CD4-positive, alpha-beta memory T cell (primary cell): ENCODE measurements at regions not wholly inside any gene's neighbourhood (a gene's known extent, or its start where the extent isn't known, plus 50 kb on each side); places are given as distances from the start of the nearest gene placed in this dataset.

Source experiments
- CTCF ChIA-PET: fragments of 350-600 bp; sonication (Branson Sonifier 250); formaldehyde crosslinking; loops from one replicate; lab custom pipeline; 2021; ENCODE audit warnings: inconsistent platforms; ENCODE audit not compliant: partially characterized antibody; lab: Charles Lee
- POLR2A ChIA-PET: fragments of 350-600 bp; sonication (Branson Sonifier 250); formaldehyde crosslinking; loops from one replicate; lab custom pipeline; 2021; ENCODE audit not compliant: partially characterized antibody; lab: Charles Lee
- DNase-seq, 5 donors: peaks; one replicate each; pipeline versions ENCODE4 v3.0.0 to v3.0.0-alpha.2; 2020 to 2022; ENCODE audit warnings: mixed read lengths in 1 of 5
- H3K27ac ChIP-seq: one replicate; pipeline ENCODE4 v1.7.0; 2013; ENCODE audit warnings: low read depth, low read length
- H3K27me3 ChIP-seq: 2 replicates; pipeline ENCODE4 v1.7.0; 2013; ENCODE audit warnings: mild to moderate bottlenecking, low read length, moderate library complexity; ENCODE audit not compliant: insufficient read depth
- H3K36me3 ChIP-seq: 2 replicates; pipeline ENCODE4 v1.7.0; 2013; ENCODE audit warnings: mild to moderate bottlenecking, low read length, moderate library complexity; ENCODE audit not compliant: insufficient read depth
- H3K4me1 ChIP-seq: 2 replicates; pipeline ENCODE4 v1.7.0; 2013; ENCODE audit warnings: mild to moderate bottlenecking, low read length, moderate library complexity; ENCODE audit not compliant: insufficient read depth
- H3K4me3 ChIP-seq, 2 donors: one replicate each; pipeline ENCODE4 v1.7.0; 2013; ENCODE audit warnings: low read length in 2 of 2, mild to moderate bottlenecking in 1 of 2
- H3K9me3 ChIP-seq, 2 donors: one replicate each; pipeline ENCODE4 v1.7.0; 2013; ENCODE audit warnings: low read length in 2 of 2, control low read depth in 1 of 2; ENCODE audit not compliant: control insufficient read depth in 1 of 2
- H3K27ac Mint-ChIP-seq, 7 donors: one replicate each; pipeline ENCODE4 v1.8.0; 2020 to 2021; ENCODE audit warnings: mixed read lengths in 7 of 7, mild to moderate bottlenecking in 6 of 7, inconsistent platforms in 3 of 7, moderate library complexity in 3 of 7
- H3K27me3 Mint-ChIP-seq, 2 donors: one replicate each; pipeline ENCODE4 v1.8.0; 2020 to 2021; ENCODE audit warnings: mixed read lengths in 2 of 2
- H3K36me3 Mint-ChIP-seq, 2 donors: one replicate each; pipeline ENCODE4 v1.8.0; 2020 to 2021; ENCODE audit warnings: mixed read lengths in 2 of 2, inconsistent platforms in 1 of 2, mild to moderate bottlenecking in 1 of 2
- H3K4me1 Mint-ChIP-seq, 4 donors: one replicate each; pipeline ENCODE4 v1.8.0; 2020 to 2021; ENCODE audit warnings: mixed read lengths in 4 of 4, mild to moderate bottlenecking in 1 of 4
- H3K4me3 Mint-ChIP-seq, 8 donors: one replicate each; pipeline ENCODE4 v1.8.0; 2020 to 2021; ENCODE audit warnings: mixed read lengths in 8 of 8, mild to moderate bottlenecking in 7 of 8, moderate library complexity in 6 of 8, inconsistent platforms in 3 of 8
- H3K9me3 Mint-ChIP-seq, 8 donors: one replicate each; pipeline ENCODE4 v1.8.0; 2020 to 2021; ENCODE audit warnings: mixed read lengths in 8 of 8, mild to moderate bottlenecking in 5 of 8, inconsistent platforms in 3 of 8, moderate library complexity in 1 of 8
- intact Hi-C: fragments of 100-400 bp; cut with micrococcal nuclease; formaldehyde crosslinking; loops from one replicate; pipeline ENCODE4 v1.15.1; 2023

DNA sequence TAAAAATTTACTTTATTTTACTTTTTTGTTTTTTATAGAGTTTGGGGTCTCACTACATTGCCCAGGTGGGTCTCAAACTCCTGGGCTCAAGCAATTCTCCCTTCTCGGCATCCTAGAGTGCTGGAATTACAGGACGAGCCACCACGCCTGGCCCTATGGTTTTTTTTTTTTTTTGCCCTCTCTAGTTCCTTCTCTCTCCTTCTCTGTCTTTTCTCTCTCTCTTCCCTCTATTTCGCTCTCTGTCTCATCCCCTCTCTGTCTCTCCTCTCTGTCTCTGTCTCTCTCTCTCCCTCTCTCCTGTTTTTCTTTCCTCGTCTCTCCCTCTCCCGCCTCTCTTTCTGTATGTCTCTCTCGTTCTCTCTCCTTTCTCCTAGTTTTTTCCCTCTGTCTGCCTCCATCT is 202.6 kb upstream of the LHX5 start:
- peaks cover 0 to 1% (median 0%) of the 10 kb centered on the region in 4 donors for H3K4me1 Mint-ChIP-seq
- DNase-seq, result no peak
- CTCF ChIA-PET, result no interaction called here
- intact Hi-C loops, result no loop called here
- Histone ChIP-seq H3K4me3 (no peak overlapping the region), H3K4me1 (no peaks in the 10 kb centered on the region), H3K9me3 (no peaks in the 10 kb centered on the region), H3K27ac (no peak overlapping the region), H3K27me3 (no peaks in the 10 kb centered on the region), H3K36me3 (no peaks in the 10 kb centered on the region)
- POLR2A ChIA-PET, result no interaction called here
- H3K36me3 Mint-ChIP-seq, result no peaks in the 10 kb centered on the region
- H3K27ac Mint-ChIP-seq, result no peak overlapping the region
- H3K9me3 Mint-ChIP-seq, result peaks cover 0 to 2% (median 0%) of the 10 kb centered on the region in 8 donors
- no peak overlapping the region for H3K4me3 Mint-ChIP-seq
- H3K27me3 Mint-ChIP-seq, result peaks cover 17 to 25% of the 10 kb centered on the region in 2 donors

DNA sequence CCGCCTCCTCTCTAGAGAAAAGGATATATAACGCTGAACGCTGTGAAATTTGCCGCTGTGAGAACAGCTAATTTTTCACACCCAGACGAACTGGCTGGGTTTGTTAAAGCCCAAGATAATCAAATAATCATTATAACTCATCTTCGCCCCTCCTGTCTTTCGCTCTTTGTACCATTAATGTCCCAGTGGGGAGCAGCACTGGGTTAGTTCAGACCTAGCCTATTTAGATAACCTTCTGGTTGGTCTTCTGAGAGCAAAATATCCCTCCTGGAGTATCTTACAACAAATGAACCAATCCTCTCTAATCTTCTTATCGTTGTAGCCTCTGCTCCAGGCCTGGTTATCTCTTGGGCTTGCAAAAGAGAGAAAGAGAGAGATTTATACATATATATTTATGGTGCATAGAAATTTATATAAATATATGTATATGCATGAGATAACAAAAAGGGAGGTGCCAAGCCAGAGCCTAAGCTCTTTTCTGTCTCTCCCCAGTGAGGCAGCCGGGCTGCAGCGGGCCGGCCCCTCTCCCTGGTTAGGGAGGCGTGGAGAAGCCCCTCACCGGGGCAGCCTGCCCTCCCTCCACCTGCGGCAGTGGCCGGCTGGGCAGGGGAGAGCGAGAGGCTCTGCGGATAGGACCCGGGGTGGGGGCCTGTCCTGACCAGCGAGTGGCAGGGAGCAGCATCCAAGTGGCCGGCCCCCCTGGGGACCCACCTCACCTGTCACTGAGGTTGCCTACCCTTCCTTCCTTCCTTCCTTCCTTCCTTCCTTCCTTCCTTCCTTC is 202.0 kb upstream of the LHX5 start:
- Histone ChIP-seq H3K4me1 (no peaks in the 10 kb centered on the region), H3K27ac (no peak overlapping the region), H3K36me3 (no peaks in the 10 kb centered on the region), H3K27me3 (no peaks in the 10 kb centered on the region), H3K9me3 (no peaks in the 10 kb centered on the region), H3K4me3 (no peak overlapping the region)
- no peak for DNase-seq
- H3K27me3 Mint-ChIP-seq, result peaks cover 17 to 25% of the 10 kb centered on the region in 2 donors
- H3K9me3 Mint-ChIP-seq, result peaks cover 0 to 2% (median 0%) of the 10 kb centered on the region in 8 donors
- H3K4me1 Mint-ChIP-seq, result peaks cover 0 to 1% (median 0%) of the 10 kb centered on the region in 4 donors
- CTCF ChIA-PET, result no interaction called here
- POLR2A ChIA-PET, result no interaction called here
- intact Hi-C loops, result no loop called here
- H3K36me3 Mint-ChIP-seq, result no peaks in the 10 kb centered on the region
- H3K27ac Mint-ChIP-seq, result no peak overlapping the region
- H3K4me3 Mint-ChIP-seq, result no peak overlapping the region

DNA sequence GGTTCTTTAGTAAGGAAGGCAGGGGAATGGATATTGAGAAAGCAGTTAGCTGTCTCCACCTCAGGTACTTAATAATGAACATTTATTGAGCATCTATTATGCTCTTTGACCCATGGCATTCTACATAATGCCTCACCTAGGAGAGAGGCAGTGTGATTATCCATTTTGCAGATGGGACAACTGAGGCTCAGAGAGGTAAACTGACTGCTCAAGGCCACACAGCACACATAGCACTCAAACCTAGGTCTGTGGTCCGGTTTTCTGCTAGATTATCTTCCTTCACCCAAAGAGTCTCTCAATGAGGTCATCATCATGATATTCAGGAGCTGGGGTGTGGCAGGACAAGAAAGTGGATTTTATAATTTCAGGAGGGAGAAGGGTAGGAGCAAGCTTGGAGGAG is 199.1 kb upstream of the LHX5 start:
- no peak overlapping the region for H3K4me3 Mint-ChIP-seq
- no peak for DNase-seq
- H3K4me1 Mint-ChIP-seq, result no peaks in the 10 kb centered on the region
- H3K4me3 ChIP-seq, result no peak overlapping the region
- H3K4me1 ChIP-seq, result no peaks in the 10 kb centered on the region
- H3K27me3 ChIP-seq, result no peaks in the 10 kb centered on the region
- H3K36me3 Mint-ChIP-seq, result no peaks in the 10 kb centered on the region
- ChIA-PET POLR2A (no interaction called here), CTCF (no interaction called here)
- intact Hi-C loops, result no loop called here
- H3K36me3 ChIP-seq, result no peaks in the 10 kb centered on the region
- no peak overlapping the region for H3K27ac Mint-ChIP-seq
- peaks cover 25% of the 10 kb centered on the region in 2 donors for H3K27me3 Mint-ChIP-seq
- no peak overlapping the region for H3K27ac ChIP-seq
- H3K9me3 Mint-ChIP-seq, result peaks cover 0 to 2% (median 0%) of the 10 kb centered on the region in 8 donors
- no peaks in the 10 kb centered on the region for H3K9me3 ChIP-seq

DNA sequence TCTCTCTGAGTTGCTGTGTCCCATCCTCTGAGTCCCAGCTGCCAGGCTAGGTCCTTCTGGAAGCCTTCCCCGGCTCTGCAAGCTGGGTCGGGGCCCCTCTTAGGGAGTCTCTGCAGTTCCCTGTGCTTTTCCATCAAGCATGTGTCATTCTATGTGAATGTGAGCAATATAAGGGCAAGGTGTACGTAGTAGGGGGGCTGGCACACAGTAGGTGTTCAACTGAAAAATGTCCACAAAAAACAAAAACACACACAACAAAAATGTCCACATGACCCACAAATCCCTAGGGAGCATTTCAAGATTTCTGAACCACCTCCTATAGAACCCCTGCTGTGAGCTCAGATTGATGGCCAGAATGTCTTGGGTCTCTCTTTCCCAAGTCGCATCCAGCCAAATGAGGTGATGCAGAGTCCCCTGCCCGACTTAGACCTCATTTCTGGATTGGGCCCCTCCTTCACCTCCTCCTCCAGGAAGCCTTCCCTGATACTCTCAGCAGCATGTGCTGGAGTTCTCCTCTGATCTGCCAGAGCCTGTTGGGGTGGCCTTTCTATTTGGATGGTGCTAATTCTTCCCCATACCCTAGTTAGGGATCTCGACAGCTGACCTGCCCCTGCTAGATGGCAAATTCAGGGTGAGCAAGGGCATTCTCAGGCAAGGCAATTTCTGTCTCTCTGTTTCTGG is 196.1 kb upstream of the LHX5 start:
- no peaks in the 10 kb centered on the region for H3K27me3 ChIP-seq
- Mint-ChIP-seq H3K9me3 (no peaks in the 10 kb centered on the region), H3K36me3 (no peaks in the 10 kb centered on the region), H3K4me3 (no peak overlapping the region), H3K27me3 (peaks cover 17 to 27% of the 10 kb centered on the region in 2 donors), H3K4me1 (peaks cover 0 to 2% (median 0%) of the 10 kb centered on the region in 4 donors), H3K27ac (no peak overlapping the region)
- H3K36me3 ChIP-seq, result no peaks in the 10 kb centered on the region
- no peak overlapping the region for H3K27ac ChIP-seq
- ChIA-PET POLR2A (no interaction called here), CTCF (no interaction called here)
- intact Hi-C loops, result no loop called here
- H3K9me3 ChIP-seq, result no peaks in the 10 kb centered on the region
- no peaks in the 10 kb centered on the region for H3K4me1 ChIP-seq
- no peak for DNase-seq
- H3K4me3 ChIP-seq, result no peak overlapping the region

DNA sequence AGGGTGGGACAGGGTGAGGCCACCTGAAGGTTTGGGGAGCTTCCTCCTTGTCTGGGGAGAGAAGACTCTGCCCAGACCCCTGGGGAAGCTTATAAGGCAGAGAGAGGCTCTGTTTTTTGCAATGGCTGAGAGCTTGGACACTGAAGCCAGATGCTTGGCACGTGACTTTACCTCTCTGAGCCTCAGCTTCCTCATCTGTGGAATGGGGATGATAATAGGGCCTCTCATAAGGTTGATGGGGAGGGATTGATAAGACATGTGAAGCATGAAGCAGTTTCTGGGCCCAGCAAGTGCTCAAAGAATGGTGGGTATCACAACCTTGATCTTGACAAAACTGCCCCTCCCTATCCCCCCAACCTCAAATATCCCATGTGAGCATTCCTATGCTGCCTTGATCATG is 195.4 kb upstream of the LHX5 start:
- intact Hi-C loops, result no loop called here

DNA sequence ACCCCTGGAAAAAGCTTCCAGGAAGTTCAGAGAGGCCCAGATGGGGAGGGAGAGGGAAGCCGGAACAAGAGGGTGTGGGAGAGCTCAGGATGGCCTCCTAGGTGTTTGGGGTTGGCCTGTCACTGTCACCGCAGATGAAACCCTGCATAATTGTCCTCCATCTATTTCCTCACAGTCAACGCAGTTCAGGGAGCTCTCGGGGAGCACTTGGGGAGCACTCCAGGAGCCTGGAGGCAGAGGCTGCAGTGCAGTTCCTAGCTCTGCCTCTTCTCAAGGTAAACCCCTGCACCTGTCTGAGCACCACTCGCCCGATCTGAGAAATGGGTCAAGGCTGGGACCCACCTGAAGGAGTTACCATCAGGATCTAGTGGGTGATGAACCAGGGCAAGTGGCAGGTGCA is 194.6 kb upstream of the LHX5 start:
- CTCF ChIA-PET, result no interaction called here
- no peak overlapping the region for H3K27ac ChIP-seq
- no peak overlapping the region for H3K4me3 ChIP-seq
- POLR2A ChIA-PET, result no interaction called here
- Mint-ChIP-seq H3K4me1 (peaks cover 0 to 2% (median 0%) of the 10 kb centered on the region in 4 donors), H3K27me3 (peaks cover 22 to 28% of the 10 kb centered on the region in 2 donors), H3K27ac (no peak overlapping the region), H3K9me3 (no peaks in the 10 kb centered on the region), H3K36me3 (no peaks in the 10 kb centered on the region), H3K4me3 (no peak overlapping the region)
- intact Hi-C loops, result no loop called here
- H3K27me3 ChIP-seq, result no peaks in the 10 kb centered on the region
- no peak for DNase-seq
- H3K36me3 ChIP-seq, result no peaks in the 10 kb centered on the region
- H3K9me3 ChIP-seq, result no peaks in the 10 kb centered on the region
- H3K4me1 ChIP-seq, result no peaks in the 10 kb centered on the region

More for the DNA sequence above, 195.4 kb upstream of the LHX5 start:
- H3K27ac ChIP-seq, result no peak overlapping the region
- no peaks in the 10 kb centered on the region for H3K9me3 ChIP-seq
- no peaks in the 10 kb centered on the region for H3K27me3 ChIP-seq
- H3K4me3 ChIP-seq, result no peak overlapping the region
- H3K4me1 Mint-ChIP-seq, result peaks cover 0 to 2% (median 0%) of the 10 kb centered on the region in 4 donors
- DNase-seq, result no peak
- CTCF ChIA-PET, result no interaction called here
- H3K27me3 Mint-ChIP-seq, result peaks cover 17 to 30% of the 10 kb centered on the region in 2 donors
- H3K27ac Mint-ChIP-seq, result no peak overlapping the region
- H3K4me3 Mint-ChIP-seq, result no peak overlapping the region
- no peaks in the 10 kb centered on the region for H3K9me3 Mint-ChIP-seq
- no peaks in the 10 kb centered on the region for H3K4me1 ChIP-seq
- no peaks in the 10 kb centered on the region for H3K36me3 ChIP-seq
- no peaks in the 10 kb centered on the region for H3K36me3 Mint-ChIP-seq
- POLR2A ChIA-PET, result no interaction called here

DNA sequence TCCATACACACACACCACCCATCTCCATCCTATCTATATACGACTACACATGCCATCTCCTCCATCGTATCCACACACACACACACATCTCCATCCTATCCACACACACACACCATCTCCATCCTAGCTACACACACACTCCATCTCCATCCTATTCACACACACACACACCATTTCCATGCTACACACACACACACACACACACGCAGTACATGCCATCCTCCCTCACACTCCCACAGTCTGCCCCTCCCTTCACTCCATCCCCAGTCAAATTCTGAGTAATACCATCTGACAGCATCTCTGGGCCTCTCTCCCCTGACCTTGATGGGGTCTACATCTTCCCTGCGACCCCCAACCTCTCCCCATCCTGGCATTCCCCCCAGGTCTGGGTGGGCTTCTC is 193.8 kb upstream of the LHX5 start:
- H3K4me1 Mint-ChIP-seq, result peaks cover 0 to 2% (median 0%) of the 10 kb centered on the region in 4 donors
- Histone ChIP-seq H3K4me3 (no peak overlapping the region), H3K27ac (no peak overlapping the region), H3K36me3 (no peaks in the 10 kb centered on the region), H3K4me1 (no peaks in the 10 kb centered on the region), H3K9me3 (no peaks in the 10 kb centered on the region), H3K27me3 (no peaks in the 10 kb centered on the region)
- H3K27ac Mint-ChIP-seq, result no peak overlapping the region
- H3K4me3 Mint-ChIP-seq, result no peak overlapping the region
- no peaks in the 10 kb centered on the region for H3K36me3 Mint-ChIP-seq
- POLR2A ChIA-PET, result no interaction called here
- CTCF ChIA-PET, result no interaction called here
- peaks cover 17 to 28% of the 10 kb centered on the region in 2 donors for H3K27me3 Mint-ChIP-seq
- DNase-seq, result no peak
- intact Hi-C loops, result no loop called here
- H3K9me3 Mint-ChIP-seq, result no peaks in the 10 kb centered on the region
